K562 (cell line): ENCODE measurements at regions not wholly inside any gene's neighbourhood (a gene's known extent, or its start where the extent isn't known, plus 50 kb on each side); places are given as distances from the start of the nearest gene placed in this dataset.

Experiments used
- ATAC-seq: fragments of 200-7000 bp; cut with Tn5 transposase; 3 replicates; pipeline ENCODE4 v1.9.1; 2020; ENCODE audit warnings: moderate library complexity
- BruUV-seq: library from RNA; stranded (reverse); fragments of 400-500 nt; replicated peaks from 2 replicates; lab custom pipeline; 2021; lab: Mats Ljungman, UMichigan
- CTCF ChIA-PET: fragments of 300-600 bp; formaldehyde crosslinking; extraction: SDS; loops from one replicate; lab custom pipeline; 2021; ENCODE audit warnings: low intra/inter-chr PET ratio; lab: Yijun Ruan, JAX
- POLR2A ChIA-PET: fragments of 300-600, 350-650 bp; sonication (Branson Sonifier 250); formaldehyde crosslinking; extraction: SDS; loops from one replicate; lab custom pipeline; 2021; ENCODE audit warnings: antibody characterized with exemption, inconsistent platforms; lab: Yijun Ruan, JAX
- DNase-seq, 4 experiments: peaks; one replicate each; pipeline versions ENCODE4 v3.0.0 to v3.0.0-alpha.2; 2011 to 2018; ENCODE audit warnings: low spot score in 3 of 4, mixed read lengths in 3 of 4; ENCODE audit errors: extremely low read depth in 1 of 4
- FAIRE-seq: peaks from 2 replicates; lab custom pipeline; 2011; peaks lifted over from hg19 to GRCh38; lab: Jason Lieb, UNC
- H2AFZ ChIP-seq: 2 replicates; pipeline ENCODE4 v1.6.0; 2011; ENCODE audit warnings: low read depth, low read length, control low read depth, inconsistent platforms
- H3K27ac ChIP-seq: fragments of 200-600 bp; 3 replicates; pipeline ENCODE4 v1.8.0; 2011; ENCODE audit warnings: low read depth, mild to moderate bottlenecking, control low read depth, inconsistent platforms, low read length, moderate library complexity, mixed read lengths; ENCODE audit errors: extremely low read depth
- H3K27me3 ChIP-seq, 2 experiments: fragments of 300-600 bp in 1 of 2; 2 replicates in 1 of 2; 3 replicates in 1 of 2; pipeline versions ENCODE4 v1.6.0 to v1.8.0; 2011; ENCODE audit warnings: inconsistent platforms in 2 of 2, low read length in 2 of 2, mild to moderate bottlenecking in 1 of 2, mixed read lengths in 1 of 2, moderate library complexity in 1 of 2; ENCODE audit not compliant: control insufficient read depth in 2 of 2, insufficient read depth in 2 of 2
- H3K36me3 ChIP-seq: fragments of 300-600 bp; 3 replicates; pipeline ENCODE4 v1.8.0; 2011; ENCODE audit warnings: mild to moderate bottlenecking, low read length, inconsistent platforms; ENCODE audit not compliant: control insufficient read depth, insufficient read depth
- H3K4me1 ChIP-seq, 2 experiments: fragments of 200-600 bp in 1 of 2; replicated peaks in 1 of 2; 2 replicates in 1 of 2; 3 replicates in 1 of 2; pipeline versions ENCODE4 v1.5.1 to v1.8.0; 2011; ENCODE audit warnings: inconsistent platforms in 2 of 2, low read length in 2 of 2, mild to moderate bottlenecking in 1 of 2, mixed read lengths in 1 of 2, moderate library complexity in 1 of 2; ENCODE audit not compliant: control insufficient read depth in 2 of 2, insufficient read depth in 2 of 2
- H3K4me2 ChIP-seq: 2 replicates; pipeline ENCODE4 v1.6.1; 2011; ENCODE audit warnings: low read length, control low read depth, inconsistent platforms, mixed read lengths; ENCODE audit not compliant: insufficient read depth
- H3K4me3 ChIP-seq: fragments of 200-600 bp; sonication (generic), shearing (Covaris generic); 2 replicates; pipeline ENCODE4 v1.5.1; 2016; ENCODE audit warnings: control low read depth, inconsistent platforms
- H3K79me2 ChIP-seq: fragments of 200-600 bp; 3 replicates; pipeline ENCODE4 v1.8.0; 2011; ENCODE audit warnings: low read length, inconsistent platforms; ENCODE audit not compliant: control insufficient read depth, insufficient read depth
- H3K9ac ChIP-seq, 2 experiments: 2 replicates each; pipeline versions ENCODE4 v1.6.0 to v1.6.1; 2011; ENCODE audit warnings: low read depth in 2 of 2, low read length in 2 of 2, control low read depth in 1 of 2, inconsistent platforms in 1 of 2, mild to moderate bottlenecking in 1 of 2, mixed read lengths in 1 of 2; ENCODE audit not compliant: insufficient read depth in 1 of 2
- H3K9me1 ChIP-seq: one replicate; pipeline ENCODE4 v1.6.0; 2011; ENCODE audit warnings: inconsistent platforms, mild to moderate bottlenecking, low read length, moderate library complexity; ENCODE audit not compliant: control insufficient read depth, insufficient read depth
- H3K9me3 ChIP-seq: replicated peaks from 2 replicates; pipeline ENCODE4 v1.5.1; 2011; ENCODE audit warnings: low read depth, low read length, inconsistent platforms; ENCODE audit not compliant: control insufficient read depth, insufficient read depth
- H4K20me1 ChIP-seq: replicated peaks from 2 replicates; pipeline ENCODE4 v1.6.1; 2011; ENCODE audit warnings: low read length, inconsistent platforms, mixed read lengths; ENCODE audit not compliant: control insufficient read depth, insufficient read depth
- EGR1 ChIP-seq: fragments of 450-650 bp; conservative IDR thresholded peaks from 2 replicates; pipeline ENCODE4 v1.6.1; 2017; ENCODE audit warnings: mild to moderate bottlenecking
- NFIC ChIP-seq: fragments of 450-650 bp; IDR thresholded peaks from 2 replicates; pipeline ENCODE4 v1.6.1; 2017; ENCODE audit warnings: mild to moderate bottlenecking, inconsistent platforms
- RBM25 ChIP-seq: fragments of 200-400 bp; formaldehyde crosslinking; IDR thresholded peaks from 2 replicates; pipeline ENCODE4 v1.6.1; 2018; ENCODE audit warnings: low read length, low read depth, moderate library complexity; ENCODE audit not compliant: severe bottlenecking
- SMARCB1 ChIP-seq: IDR thresholded peaks from 2 replicates; pipeline ENCODE4 v1.6.1; 2011; ENCODE audit warnings: improper control_type of control experiment, low read depth; ENCODE audit not compliant: insufficient read length
- ZNF23 ChIP-seq: fragments of 250-450 bp; sonication (Bioruptor Pico); IDR thresholded peaks from 2 replicates; pipeline ENCODE4 v1.4.0; 2020; ENCODE audit warnings: mild to moderate bottlenecking
- ZNF316 ChIP-seq: fragments of 450-650 bp; IDR thresholded peaks from 2 replicates; pipeline ENCODE4 v1.6.1; 2016
- WGBS: fragments of 100-300 bp; shearing (Covaris generic); methylation state at CpG from one replicate; pipeline ENCODE4 v1.1.6; 2016; ENCODE audit warnings: low coverage, mixed read lengths; ENCODE audit not compliant: insufficient coverage; ENCODE audit errors: missing lambda C conversion rate; 5-methylcytosine and 5-hydroxymethylcytosine counted together
- in situ Hi-C: fragments of 300-500 bp; cut with MboI; formaldehyde crosslinking; loops from 4 replicates; pipeline ENCODE4 v1.15.0; 2018; ENCODE audit warnings: inconsistent platforms, mixed read lengths
- intact Hi-C: fragments of 100-400 bp; cut with micrococcal nuclease; formaldehyde crosslinking; loops from 2 replicates; pipeline ENCODE4 v1.14.2; 2022

DNA sequence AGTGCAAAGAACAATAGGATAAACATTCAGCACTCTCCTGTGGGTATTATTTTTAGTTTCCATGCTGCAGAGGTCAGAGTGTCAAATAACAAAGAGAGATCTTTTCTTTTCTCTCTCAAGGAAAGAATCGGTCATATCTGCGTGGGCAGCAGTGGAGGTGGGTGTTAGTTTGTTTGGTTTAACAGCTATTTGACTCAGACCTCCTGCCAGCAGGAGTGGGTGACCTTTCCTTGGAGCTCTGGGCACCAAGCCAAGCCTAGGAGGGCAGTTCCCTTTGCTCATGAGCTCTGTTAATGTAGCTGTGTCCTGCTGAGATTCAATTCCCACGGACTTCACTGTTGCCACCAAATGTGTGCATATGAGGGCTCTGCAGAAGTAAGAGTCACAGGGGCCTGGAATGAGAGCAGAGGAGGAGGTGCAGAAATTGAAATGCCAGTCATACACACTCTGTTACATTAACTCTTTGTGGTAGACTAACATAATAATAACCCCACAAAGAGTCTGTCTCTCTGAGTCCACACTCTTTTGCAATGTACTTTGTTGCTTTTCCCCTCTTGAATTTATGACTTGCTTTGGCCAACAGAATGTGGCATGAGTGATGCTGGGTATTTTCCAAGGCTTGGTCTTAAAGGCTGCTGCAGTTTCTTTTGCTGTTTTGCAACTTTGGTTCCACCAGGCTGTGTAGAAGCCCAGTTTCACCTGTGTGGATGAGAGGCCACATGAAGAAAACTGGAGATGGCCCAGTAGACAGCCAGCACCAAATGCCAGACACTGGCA is 76.0 kb upstream of the GRK3 start:
- H4K20me1 ChIP-seq: no peaks in the 10 kb centered on the region
- H3K9ac ChIP-seq: no peak overlapping the region
- DNase-seq (peak in 1 of 4 experiments; percentile 37), ATAC-seq (no peak), FAIRE-seq (no peak)
- no peaks in the 10 kb centered on the region for H3K27me3 ChIP-seq
- WGBS: 4% methylated on average over 3 of the region's 3 CpGs
- ChIA-PET CTCF (no interaction called here), POLR2A (no interaction called here)
- TF ChIP-seq ZNF23 (CRISPR knock-in tag) (no peak), EGR1 (peak; percentile 87), NFIC (peak; percentile 66)
- in situ Hi-C loops (no loop called here), intact Hi-C loops (no loop called here)
- no TSS peak for BruUV-seq
- no peak overlapping the region for H3K27ac ChIP-seq
- H3K4me2 ChIP-seq: no peak overlapping the region
- no peaks in the 10 kb centered on the region for H3K9me3 ChIP-seq
- peaks cover 2% of the 10 kb centered on the region for H3K9me1 ChIP-seq
- no peak overlapping the region for H3K4me3 ChIP-seq
- H3K79me2 ChIP-seq: no peaks in the 10 kb centered on the region
- no peaks in the 10 kb centered on the region; a peak in 1 of 5 replicates for H3K4me1 ChIP-seq
- no peaks in the 10 kb centered on the region for H3K36me3 ChIP-seq
- H2AFZ ChIP-seq: no peak overlapping the region

GRCh38 chr22:25489947-25490346 is 74.5 kb upstream of the GRK3 start:
- Histone ChIP-seq H4K20me1 (peaks cover 4% of the 10 kb centered on the region), H3K4me1 (peaks cover 0 to 5% of the 10 kb centered on the region in 2 experiments; a peak in 2 of 5 replicates), H3K4me2 (no peak overlapping the region), H3K9me1 (peaks cover 2% of the 10 kb centered on the region), H3K9ac (no peak overlapping the region), H3K36me3 (no peaks in the 10 kb centered on the region), H3K4me3 (no peak overlapping the region), H3K9me3 (no peaks in the 10 kb centered on the region), H2AFZ (no peak overlapping the region), H3K79me2 (no peaks in the 10 kb centered on the region), H3K27ac (no peak overlapping the region), H3K27me3 (no peaks in the 10 kb centered on the region)
- POLR2A ChIA-PET: no interaction called here
- BruUV-seq: no TSS peak
- intact Hi-C loops: no loop called here
- CTCF ChIA-PET: no interaction called here
- WGBS: 43% methylated on average over 1 of the region's 1 CpG
- in situ Hi-C loops: no loop called here
- DNase-seq: no peak
- no peak for ATAC-seq
- FAIRE-seq: no peak
- TF ChIP-seq ZNF316 (no peak), RBM25 (peak; percentile 60), NFIC (no peak), SMARCB1 (no peak)
